Mesendoderm (in vitro differentiated cells): ENCODE measurements at regions not wholly inside any gene's neighbourhood (a gene's known extent, or its start where the extent isn't known, plus 50 kb on each side); places are given as distances from the start of the nearest gene placed in this dataset.

Source experiments
- DNase-seq: peaks from one replicate; pipeline ENCODE4 v3.0.0; 2013
- H2AK5ac ChIP-seq: 2 replicates; pipeline ENCODE4 v1.6.1; 2013; ENCODE audit warnings: low read length, inconsistent platforms
- H2BK120ac ChIP-seq: 2 replicates; pipeline ENCODE4 v1.6.1; 2013; ENCODE audit warnings: low read depth, mild to moderate bottlenecking, low read length, moderate library complexity, mixed read lengths
- H2BK15ac ChIP-seq: replicated peaks from 2 replicates; pipeline ENCODE4 v1.6.1; 2013; ENCODE audit warnings: low read depth, mild to moderate bottlenecking, moderate library complexity
- H2BK5ac ChIP-seq: 2 replicates; pipeline ENCODE4 v1.6.1; 2013; ENCODE audit warnings: low read length, inconsistent platforms
- H3K18ac ChIP-seq: 2 replicates; pipeline ENCODE4 v1.6.1; 2013; ENCODE audit warnings: mild to moderate bottlenecking, low read length, mixed read lengths
- H3K23ac ChIP-seq: one replicate; pipeline ENCODE4 v1.6.1; 2013; ENCODE audit warnings: low read length
- H3K27ac ChIP-seq: 2 replicates; pipeline ENCODE4 v1.5.1; 2013; ENCODE audit warnings: low read depth, mild to moderate bottlenecking, inconsistent platforms, low read length, moderate library complexity
- H3K27me3 ChIP-seq: 2 replicates; pipeline ENCODE4 v1.6.1; 2013; ENCODE audit warnings: low read length, control low read depth, mild to moderate bottlenecking, inconsistent platforms; ENCODE audit not compliant: insufficient read depth, poor library complexity
- H3K36me3 ChIP-seq: 2 replicates; pipeline ENCODE4 v1.6.1; 2013; ENCODE audit warnings: low read length, inconsistent platforms; ENCODE audit not compliant: control insufficient read depth, insufficient read depth
- H3K4ac ChIP-seq: one replicate; pipeline ENCODE4 v1.6.1; 2013; ENCODE audit warnings: low read depth, mild to moderate bottlenecking, low read length, moderate library complexity
- H3K4me1 ChIP-seq: 2 replicates; pipeline ENCODE4 v1.6.1; 2013; ENCODE audit warnings: low read depth, low read length, inconsistent platforms; ENCODE audit not compliant: control insufficient read depth
- H3K4me2 ChIP-seq: 2 replicates; pipeline ENCODE4 v1.6.1; 2013; ENCODE audit warnings: low read length
- H3K4me3 ChIP-seq: 2 replicates; pipeline ENCODE4 v1.5.1; 2013; ENCODE audit warnings: mild to moderate bottlenecking, low read length
- H3K56ac ChIP-seq: one replicate; pipeline ENCODE4 v1.6.1; 2013; ENCODE audit warnings: low read length
- H3K79me1 ChIP-seq: 2 replicates; pipeline ENCODE4 v1.6.1; 2013; ENCODE audit warnings: low read length, inconsistent platforms
- H3K79me2 ChIP-seq: 2 replicates; pipeline ENCODE4 v1.6.1; 2013; ENCODE audit warnings: mild to moderate bottlenecking, low read length; ENCODE audit not compliant: control insufficient read depth, insufficient read depth
- H3K9ac ChIP-seq: 2 replicates; pipeline ENCODE4 v1.6.1; 2013; ENCODE audit warnings: low read length, inconsistent platforms
- H4K5ac ChIP-seq: one replicate; pipeline ENCODE4 v1.6.1; 2013; ENCODE audit warnings: low read length
- H4K8ac ChIP-seq: one replicate; pipeline ENCODE4 v1.6.1; 2013; ENCODE audit warnings: low read depth, mild to moderate bottlenecking, control low read depth, low read length, moderate library complexity
- WGBS: extraction: QIAGEN DNeasy Blood & Tissue Kit; methylation state at CpG from one replicate; pipeline ENCODE4 v1.1.7; 2013; ENCODE audit warnings: low lambda C conversion rate, missing lambda C conversion rate; ENCODE audit not compliant: insufficient coverage; ENCODE audit errors: extremely low coverage; 5-methylcytosine and 5-hydroxymethylcytosine counted together

- H3K56ac ChIP-seq = no peak overlapping the region
- no peak overlapping the region for H3K18ac ChIP-seq
- no peak overlapping the region for H2BK120ac ChIP-seq
- no peak overlapping the region for H2BK5ac ChIP-seq
- no peak overlapping the region for H4K8ac ChIP-seq
- H4K5ac ChIP-seq = no peak overlapping the region
- no peak overlapping the region for H3K27ac ChIP-seq
- no peaks in the 10 kb centered on the region for H3K4me1 ChIP-seq
- no peak overlapping the region for H2AK5ac ChIP-seq
- no peak overlapping the region for H2BK15ac ChIP-seq
- no peak overlapping the region for H3K23ac ChIP-seq
- no peaks in the 10 kb centered on the region for H3K36me3 ChIP-seq
- no peaks in the 10 kb centered on the region for H3K79me1 ChIP-seq
- H3K79me2 ChIP-seq = no peaks in the 10 kb centered on the region
- WGBS = no CpG with 5 or more reads among the region's 6 CpGs
- no peak overlapping the region for H3K4ac ChIP-seq
- no peak overlapping the region for H3K4me3 ChIP-seq
- DNase-seq = no peak
- no peak overlapping the region for H3K4me2 ChIP-seq
- H3K27me3 ChIP-seq = no peaks in the 10 kb centered on the region
- H3K9ac ChIP-seq = no peak overlapping the region
Observed at GRCh38 chr12:45504316-45505010, 225.0 kb upstream of the ARID2 start.

- no CpG with 5 or more reads among the region's 2 CpGs for WGBS
- no peak overlapping the region for H3K23ac ChIP-seq
- no peak overlapping the region for H2BK5ac ChIP-seq
- no peak for DNase-seq
- no peak overlapping the region for H3K27ac ChIP-seq
- H2BK15ac ChIP-seq = no peak overlapping the region
- H3K9ac ChIP-seq = no peak overlapping the region
- no peaks in the 10 kb centered on the region for H3K36me3 ChIP-seq
- H3K27me3 ChIP-seq = no peaks in the 10 kb centered on the region
- no peak overlapping the region for H2AK5ac ChIP-seq
- no peak overlapping the region for H4K5ac ChIP-seq
- H3K56ac ChIP-seq = no peak overlapping the region
- H3K4ac ChIP-seq = no peak overlapping the region
- H3K79me2 ChIP-seq = no peaks in the 10 kb centered on the region
- H4K8ac ChIP-seq = no peak overlapping the region
- no peaks in the 10 kb centered on the region for H3K79me1 ChIP-seq
- H3K4me2 ChIP-seq = no peak overlapping the region
- no peak overlapping the region for H3K18ac ChIP-seq
- no peaks in the 10 kb centered on the region for H3K4me1 ChIP-seq
- H2BK120ac ChIP-seq = no peak overlapping the region
- H3K4me3 ChIP-seq = no peak overlapping the region
Observed at GRCh38 chr12:45509187-45509586, 220.3 kb upstream of the ARID2 start.

- no CpG with 5 or more reads among the region's 1 CpG for WGBS
- H3K4ac ChIP-seq = no peak overlapping the region
- H3K79me2 ChIP-seq = no peaks in the 10 kb centered on the region
- H2BK120ac ChIP-seq = no peak overlapping the region
- no peak overlapping the region for H3K4me2 ChIP-seq
- no peak overlapping the region for H3K23ac ChIP-seq
- no peak overlapping the region for H3K27ac ChIP-seq
- H4K8ac ChIP-seq = no peak overlapping the region
- no peak overlapping the region for H2BK5ac ChIP-seq
- no peak overlapping the region for H2BK15ac ChIP-seq
- H3K27me3 ChIP-seq = no peaks in the 10 kb centered on the region
- H2AK5ac ChIP-seq = no peak overlapping the region
- no peaks in the 10 kb centered on the region for H3K36me3 ChIP-seq
- no peak overlapping the region for H3K18ac ChIP-seq
- no peak for DNase-seq
- H3K9ac ChIP-seq = no peak overlapping the region
- H3K4me1 ChIP-seq = no peaks in the 10 kb centered on the region
- H3K79me1 ChIP-seq = no peaks in the 10 kb centered on the region
- H3K4me3 ChIP-seq = no peak overlapping the region
- no peak overlapping the region for H3K56ac ChIP-seq
- no peak overlapping the region for H4K5ac ChIP-seq
Observed at GRCh38 chr12:45509621-45510020, 219.9 kb upstream of the ARID2 start.

GRCh38 chr12:45517381-45517780 lies 212.1 kb upstream of the ARID2 start:
- Histone ChIP-seq H2BK120ac (no peak overlapping the region), H3K27ac (no peak overlapping the region), H3K23ac (no peak overlapping the region), H4K5ac (no peak overlapping the region), H3K4me1 (no peaks in the 10 kb centered on the region), H3K27me3 (no peaks in the 10 kb centered on the region), H2AK5ac (no peak overlapping the region), H3K4me2 (no peak overlapping the region), H2BK5ac (no peak overlapping the region), H3K9ac (no peak overlapping the region), H3K36me3 (no peaks in the 10 kb centered on the region), H4K8ac (no peak overlapping the region), H2BK15ac (no peak overlapping the region), H3K4me3 (no peak overlapping the region), H3K79me2 (no peaks in the 10 kb centered on the region), H3K4ac (no peak overlapping the region), H3K18ac (no peak overlapping the region), H3K79me1 (no peaks in the 10 kb centered on the region), H3K56ac (no peak overlapping the region)
- no CpG with 5 or more reads among the region's 3 CpGs for WGBS
- no peak for DNase-seq

- Histone ChIP-seq H4K8ac (no peak overlapping the region), H3K56ac (no peak overlapping the region), H4K5ac (no peak overlapping the region), H3K9ac (no peak overlapping the region), H2BK5ac (no peak overlapping the region), H2AK5ac (no peak overlapping the region), H3K79me1 (no peaks in the 10 kb centered on the region), H3K4ac (no peak overlapping the region), H3K4me1 (no peaks in the 10 kb centered on the region), H3K18ac (no peak overlapping the region), H2BK15ac (no peak overlapping the region), H2BK120ac (no peak overlapping the region), H3K27me3 (no peaks in the 10 kb centered on the region), H3K36me3 (no peaks in the 10 kb centered on the region), H3K27ac (no peak overlapping the region), H3K4me2 (no peak overlapping the region), H3K79me2 (no peaks in the 10 kb centered on the region), H3K4me3 (no peak overlapping the region), H3K23ac (no peak overlapping the region)
- DNase-seq = no peak
- no CpG with 5 or more reads among the region's 10 CpGs for WGBS
Observed at GRCh38 chr12:45518291-45519235, 210.9 kb upstream of the ARID2 start.
